ENCODE measurements at regions not wholly inside any gene's neighbourhood (a gene's known extent, or its start where the extent isn't known, plus 50 kb on each side); places are given as distances from the start of the nearest gene placed in this dataset.

DNA sequence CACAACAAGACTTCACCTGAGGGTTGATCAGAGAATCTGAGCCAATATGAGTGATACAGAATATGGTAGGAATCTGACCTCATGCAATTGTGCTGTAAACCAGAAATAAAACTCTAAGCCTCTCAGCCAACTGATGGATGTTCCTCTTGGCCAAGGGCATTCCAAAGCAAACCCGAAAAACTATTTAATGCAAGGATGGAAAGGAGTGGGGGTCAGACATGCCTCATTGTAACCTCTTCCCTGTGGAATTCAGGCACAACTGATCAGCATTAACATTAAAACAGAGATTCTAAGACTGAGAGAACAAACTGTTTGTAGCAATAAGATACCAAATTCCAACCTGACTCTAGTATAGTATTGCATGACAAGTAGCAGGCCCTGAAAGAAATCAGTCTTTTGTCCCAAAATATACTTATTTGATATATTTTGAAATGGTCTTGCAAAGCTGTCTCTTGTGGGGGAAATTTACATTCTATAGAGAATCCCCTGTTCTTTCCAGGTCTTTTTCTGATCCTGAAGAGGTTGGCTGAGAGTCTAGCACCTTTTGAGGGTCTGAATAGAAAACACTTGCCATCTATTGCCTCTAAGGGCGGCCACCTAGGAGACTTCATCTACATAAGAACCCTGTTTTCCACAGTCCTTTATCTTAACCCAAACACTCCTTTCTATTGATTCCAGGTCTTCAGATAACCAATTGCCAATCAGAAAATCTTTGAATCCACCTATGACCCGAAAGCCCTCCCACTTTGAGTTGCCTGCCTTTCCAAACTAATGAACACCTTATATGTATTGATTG, 50.4 kb upstream of the WDR11 start:
- CTCF ChIA-PET, result no interaction called here
- POLR2A ChIA-PET, result no interaction called here
- TF ChIP-seq CTCF (IDR thresholded peaks at IDR 0.05; ENCODE audit: insufficient read depth, low read length, missing control alignments), result no peak
- no peak for DNase-seq (ENCODE audit: low read depth, low spot score)
- H3K4me3 ChIP-seq (ENCODE audit: low read depth, low read length), result no peak overlapping the region
